ENCODE measurements at regions not wholly inside any gene's neighbourhood (a gene's known extent, or its start where the extent isn't known, plus 50 kb on each side); places are given as distances from the start of the nearest gene placed in this dataset.

DNA sequence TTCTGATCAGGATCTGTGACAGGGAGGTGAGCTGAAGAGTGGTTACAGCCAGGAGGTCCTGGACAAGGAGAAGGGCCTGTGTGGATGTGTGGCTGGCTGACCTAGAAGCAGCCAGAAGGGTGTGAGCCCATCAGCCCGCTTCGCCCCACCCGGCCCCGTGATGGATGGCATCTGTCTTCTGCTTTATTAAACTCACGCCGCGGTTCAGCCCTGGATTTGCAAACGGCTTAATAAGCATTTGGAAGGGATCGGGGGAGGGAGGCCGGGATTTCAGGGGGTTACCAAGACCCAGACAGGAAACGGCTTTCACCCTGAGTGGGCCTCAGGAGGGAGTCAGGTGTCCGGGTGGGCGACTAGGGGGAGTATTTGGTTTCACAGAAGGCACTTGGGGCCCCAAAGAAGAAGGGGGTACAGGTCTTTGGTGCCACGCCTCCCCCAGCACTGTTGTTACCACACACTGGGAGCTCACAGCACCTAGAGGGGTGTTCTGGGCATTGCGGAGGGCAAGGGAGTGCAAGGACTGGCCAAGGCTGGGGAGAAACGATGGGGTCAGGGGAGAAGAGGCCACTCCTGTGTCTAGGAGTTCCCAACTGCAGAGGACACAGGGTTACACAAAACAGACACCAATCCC is 53.8 kb upstream of the FOXP4 start:
- Histone ChIP-seq H3K4me3 (ENCODE audit: insufficient read depth, low read length, poor library complexity, severe bottlenecking) (no peak overlapping the region), H3K27me3 (ENCODE audit: low read length) (no peaks in the 10 kb centered on the region), H3K4me2 (ENCODE audit: low read depth, low read length, poor library complexity, severe bottlenecking) (no peak overlapping the region), H3K36me3 (ENCODE audit: low read length) (no peaks in the 10 kb centered on the region), H3K9me3 (ENCODE audit: insufficient read depth, low read length) (no peaks in the 10 kb centered on the region), H3F3A (ENCODE audit: insufficient read depth) (no peaks in the 10 kb centered on the region), H3K9ac (ENCODE audit: low read length) (no peak overlapping the region), H3K27ac (ENCODE audit: low read depth, low read length) (no peak overlapping the region), H3K79me2 (ENCODE audit: insufficient read depth, low read length) (no peaks in the 10 kb centered on the region), H4K20me1 (ENCODE audit: low read depth, low read length) (no peaks in the 10 kb centered on the region), H3K9me2 (replicated peaks; ENCODE audit: insufficient read depth, low read length) (no peaks in the 10 kb centered on the region), H2AFZ (ENCODE audit: low read depth, low read length, severe bottlenecking) (no peak overlapping the region)
- no peak for TF ChIP-seq EZH2phosphoT487 (conservative IDR thresholded peaks at IDR 0.05; ENCODE audit: low read length)
- TF ChIP-seq, protein P1, sequence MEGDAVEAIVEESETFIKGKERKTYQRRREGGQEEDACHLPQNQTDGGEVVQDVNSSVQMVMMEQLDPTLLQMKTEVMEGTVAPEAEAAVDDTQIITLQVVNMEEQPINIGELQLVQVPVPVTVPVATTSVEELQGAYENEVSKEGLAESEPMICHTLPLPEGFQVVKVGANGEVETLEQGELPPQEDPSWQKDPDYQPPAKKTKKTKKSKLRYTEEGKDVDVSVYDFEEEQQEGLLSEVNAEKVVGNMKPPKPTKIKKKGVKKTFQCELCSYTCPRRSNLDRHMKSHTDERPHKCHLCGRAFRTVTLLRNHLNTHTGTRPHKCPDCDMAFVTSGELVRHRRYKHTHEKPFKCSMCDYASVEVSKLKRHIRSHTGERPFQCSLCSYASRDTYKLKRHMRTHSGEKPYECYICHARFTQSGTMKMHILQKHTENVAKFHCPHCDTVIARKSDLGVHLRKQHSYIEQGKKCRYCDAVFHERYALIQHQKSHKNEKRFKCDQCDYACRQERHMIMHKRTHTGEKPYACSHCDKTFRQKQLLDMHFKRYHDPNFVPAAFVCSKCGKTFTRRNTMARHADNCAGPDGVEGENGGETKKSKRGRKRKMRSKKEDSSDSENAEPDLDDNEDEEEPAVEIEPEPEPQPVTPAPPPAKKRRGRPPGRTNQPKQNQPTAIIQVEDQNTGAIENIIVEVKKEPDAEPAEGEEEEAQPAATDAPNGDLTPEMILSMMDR (IDR thresholded peaks at IDR 0.05; ENCODE audit: insufficient read depth, low read length, poor library complexity, severe bottlenecking) = no peak

- Histone ChIP-seq H4K20me1 (ENCODE audit: low read depth, low read length) (no peaks in the 10 kb centered on the region), H3K36me3 (ENCODE audit: low read length) (no peaks in the 10 kb centered on the region), H3K4me2 (ENCODE audit: low read depth, low read length, poor library complexity, severe bottlenecking) (no peak overlapping the region), H3K79me2 (ENCODE audit: insufficient read depth, low read length) (no peaks in the 10 kb centered on the region), H3K27ac (ENCODE audit: low read depth, low read length) (no peak overlapping the region), H3K9me2 (replicated peaks; ENCODE audit: insufficient read depth, low read length) (no peaks in the 10 kb centered on the region), H3K9ac (ENCODE audit: low read length) (no peak overlapping the region), H3K9me3 (ENCODE audit: insufficient read depth, low read length) (no peaks in the 10 kb centered on the region), H3K4me3 (ENCODE audit: insufficient read depth, low read length, poor library complexity, severe bottlenecking) (no peak overlapping the region), H3F3A (ENCODE audit: insufficient read depth) (no peaks in the 10 kb centered on the region), H2AFZ (ENCODE audit: low read depth, low read length, severe bottlenecking) (no peak overlapping the region), H3K27me3 (ENCODE audit: low read length) (0 out of 2 replicates have a peak, but pooled peaks cover 4% of the 10 kb centered on the region)
- TF ChIP-seq EZH2phosphoT487 (conservative IDR thresholded peaks at IDR 0.05; ENCODE audit: low read length) = no peak
- TF ChIP-seq, protein P1 (IDR thresholded peaks at IDR 0.05; ENCODE audit: insufficient read depth, low read length, poor library complexity, severe bottlenecking) = no peak
Observed at GRCh38 chr6:41494212-41495110, 51.7 kb upstream of the FOXP4 start.
